Uterus (tissue), 2 donors: ENCODE measurements at regions not wholly inside any gene's neighbourhood (a gene's known extent, or its start where the extent isn't known, plus 50 kb on each side); places are given as distances from the start of the nearest gene placed in this dataset.

Experiments used
- CTCF ChIP-seq, 4 experiments: fragments of 200-600 bp in 2 of 4; fragments of 450-650 bp in 2 of 4; sonication (generic) in 2 of 4; IDR thresholded peaks; one replicate each; pipeline ENCODE4 v1.5.1; 2016 to 2019; ENCODE audit warnings: antibody characterized with exemption in 4 of 4, mild to moderate bottlenecking in 2 of 4, moderate library complexity in 1 of 4
- POLR2A ChIP-seq, 2 donors: fragments of 450-650 bp; IDR thresholded peaks; one replicate each; pipeline ENCODE4 v1.6.1; 2016; ENCODE audit warnings: antibody characterized with exemption in 2 of 2, mild to moderate bottlenecking in 1 of 2, moderate library complexity in 1 of 2

GRCh38 chr1:228953207-228953606 lies 217.9 kb downstream of the RHOU start:
- TF ChIP-seq CTCF (IDR thresholded peaks at IDR 0.05) (no peak), POLR2A (IDR thresholded peaks at IDR 0.05) (no peak)
